Loucy (cell line): ENCODE measurements at regions not wholly inside any gene's neighbourhood (a gene's known extent, or its start where the extent isn't known, plus 50 kb on each side); places are given as distances from the start of the nearest gene placed in this dataset.

ENCODE experiments used
- H2AFZ ChIP-seq: fragments of 200-600 bp; sonication (generic); 2 replicates; pipeline ENCODE4 v1.6.0; 2016; ENCODE audit warnings: antibody characterized with exemption, mild to moderate bottlenecking, low read length, moderate library complexity
- H3F3A ChIP-seq: fragments of 200-600 bp; 2 replicates; pipeline ENCODE4 v1.6.0; 2016; ENCODE audit warnings: antibody characterized with exemption, low read depth, mild to moderate bottlenecking
- H3K27me3 ChIP-seq: fragments of 200-600 bp; sonication (generic); 2 replicates; pipeline ENCODE4 v1.6.1; 2014; ENCODE audit warnings: low read length, mild to moderate bottlenecking; ENCODE audit not compliant: insufficient read depth, poor library complexity, severe bottlenecking
- H3K36me3 ChIP-seq: fragments of 200-600 bp; sonication (generic); 2 replicates; pipeline ENCODE4 v1.6.1; 2016; ENCODE audit warnings: low read length; ENCODE audit not compliant: insufficient read depth
- H3K4me1 ChIP-seq: fragments of 200-600 bp; sonication (generic); 2 replicates; pipeline ENCODE4 v1.5.1; 2014; ENCODE audit warnings: low read length, mild to moderate bottlenecking; ENCODE audit not compliant: insufficient read depth, poor library complexity, severe bottlenecking
- H3K4me2 ChIP-seq: fragments of 200-600 bp; sonication (generic); 2 replicates; pipeline ENCODE4 v1.6.0; 2014; ENCODE audit warnings: antibody characterized with exemption, low read length, low read depth, mild to moderate bottlenecking; ENCODE audit not compliant: poor library complexity, severe bottlenecking
- H3K4me3 ChIP-seq: fragments of 200-600 bp; sonication (generic); 2 replicates; pipeline ENCODE4 v1.5.1; 2014; ENCODE audit warnings: low read length, mild to moderate bottlenecking, mixed read lengths; ENCODE audit not compliant: poor library complexity, severe bottlenecking
- H3K79me2 ChIP-seq: fragments of 200-600 bp; sonication (generic); 2 replicates; pipeline ENCODE4 v1.6.1; 2014; ENCODE audit warnings: low read length; ENCODE audit not compliant: insufficient read depth
- H3K9ac ChIP-seq: fragments of 200-600 bp; sonication (generic); 2 replicates; pipeline ENCODE4 v1.6.0; 2014; ENCODE audit warnings: mild to moderate bottlenecking, low read depth, low read length, moderate library complexity; ENCODE audit not compliant: poor library complexity, severe bottlenecking
- H3K9me2 ChIP-seq: fragments of 200-600 bp; sonication (generic); replicated peaks from 2 replicates; pipeline ENCODE4 v1.6.1; 2016; ENCODE audit warnings: low read depth, low read length, mixed read lengths
- H3K9me3 ChIP-seq: fragments of 200-600 bp; sonication (generic); 2 replicates; pipeline ENCODE4 v1.6.1; 2014; ENCODE audit warnings: mild to moderate bottlenecking, antibody characterized with exemption, low read length, low read depth; ENCODE audit not compliant: insufficient read depth
- H4K20me1 ChIP-seq: fragments of 200-600 bp; sonication (generic); 2 replicates; pipeline ENCODE4 v1.6.0; 2014; ENCODE audit warnings: antibody characterized with exemption, low read length, mild to moderate bottlenecking; ENCODE audit not compliant: insufficient read depth, poor library complexity, severe bottlenecking
- CTCF ChIP-seq: fragments of 200-600 bp; sonication (generic); conservative IDR thresholded peaks from 2 replicates; pipeline ENCODE4 v1.5.1; 2014; ENCODE audit warnings: mild to moderate bottlenecking, antibody characterized with exemption, low read length
- EZH2phosphoT487 ChIP-seq: fragments of 200-600 bp; IDR thresholded peaks from 2 replicates; pipeline ENCODE4 v1.6.1; 2018; ENCODE audit warnings: antibody characterized with exemption, mild to moderate bottlenecking, moderate library complexity, borderline replicate concordance

- Histone ChIP-seq H3F3A (no peaks in the 10 kb centered on the region), H3K4me1 (no peaks in the 10 kb centered on the region), H3K27me3 (no peaks in the 10 kb centered on the region), H2AFZ (no peak overlapping the region), H3K9me2 (no peaks in the 10 kb centered on the region), H3K4me3 (no peak overlapping the region), H3K9me3 (no peaks in the 10 kb centered on the region), H3K79me2 (no peaks in the 10 kb centered on the region), H3K4me2 (no peak overlapping the region), H3K36me3 (no peaks in the 10 kb centered on the region), H4K20me1 (no peaks in the 10 kb centered on the region), H3K9ac (no peak overlapping the region)
- TF ChIP-seq EZH2phosphoT487 (no peak), CTCF (no peak)
Observed at GRCh38 chr13:44810061-44810840, 179.0 kb downstream of the NUFIP1 start.

- Histone ChIP-seq H3K9ac (no peak overlapping the region), H3K9me3 (no peaks in the 10 kb centered on the region), H3K79me2 (no peaks in the 10 kb centered on the region), H3F3A (no peaks in the 10 kb centered on the region), H3K4me2 (no peak overlapping the region), H3K4me3 (no peak overlapping the region), H3K36me3 (no peaks in the 10 kb centered on the region), H3K9me2 (no peaks in the 10 kb centered on the region), H3K4me1 (no peaks in the 10 kb centered on the region), H3K27me3 (no peaks in the 10 kb centered on the region), H2AFZ (no peak overlapping the region), H4K20me1 (no peaks in the 10 kb centered on the region)
- TF ChIP-seq CTCF = no peak
- no peak for TF ChIP-seq EZH2phosphoT487
Observed at GRCh38 chr13:44809190-44809589, 180.1 kb downstream of the NUFIP1 start.

GRCh38 chr13:44808185-44808584 lies 181.1 kb downstream of the NUFIP1 start:
- Histone ChIP-seq H4K20me1 (no peaks in the 10 kb centered on the region), H3K27me3 (no peaks in the 10 kb centered on the region), H3K9me2 (no peaks in the 10 kb centered on the region), H2AFZ (no peak overlapping the region), H3K36me3 (no peaks in the 10 kb centered on the region), H3K9ac (no peak overlapping the region), H3K4me1 (no peaks in the 10 kb centered on the region), H3K4me3 (no peak overlapping the region), H3K79me2 (no peaks in the 10 kb centered on the region), H3K4me2 (no peak overlapping the region), H3F3A (no peaks in the 10 kb centered on the region), H3K9me3 (no peaks in the 10 kb centered on the region)
- no peak for TF ChIP-seq CTCF
- TF ChIP-seq EZH2phosphoT487 = no peak
